22Rv1 (cell line): ENCODE measurements at regions not wholly inside any gene's neighbourhood (a gene's known extent, or its start where the extent isn't known, plus 50 kb on each side); places are given as distances from the start of the nearest gene placed in this dataset.

Experiments
- CTCF ChIP-seq: fragments of 450-650 bp; IDR thresholded peaks from 2 replicates; pipeline ENCODE4 v1.5.1; 2017; ENCODE audit warnings: mild to moderate bottlenecking
- ZFX ChIP-seq: fragments of 450-650 bp; IDR thresholded peaks from 2 replicates; pipeline ENCODE4 v1.6.1; 2017; ENCODE audit warnings: antibody characterized with exemption, borderline replicate concordance

DNA sequence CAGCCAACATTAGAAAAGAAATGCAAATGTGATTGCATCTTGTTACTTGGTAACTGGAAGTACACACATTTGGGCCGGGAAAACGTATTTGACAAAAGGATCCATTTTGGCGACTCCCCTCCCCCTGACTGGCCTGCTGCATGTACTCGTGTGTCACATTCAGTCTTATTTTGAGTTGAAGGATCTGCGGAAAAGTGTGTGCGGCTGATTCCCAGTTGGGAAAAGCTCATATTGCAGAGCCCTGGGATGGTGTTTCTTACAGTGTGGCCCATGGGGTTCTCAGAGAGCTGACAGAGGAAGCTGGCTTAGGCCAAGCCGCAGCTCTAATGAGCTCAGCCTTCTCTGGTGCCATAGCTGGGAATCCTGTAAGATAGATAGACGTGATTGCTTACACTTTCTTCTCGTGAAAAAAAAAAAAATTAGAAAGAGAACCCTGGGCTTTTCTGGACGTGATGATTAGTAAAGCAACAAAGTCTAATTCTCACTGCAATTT is 170.3 kb upstream of the ARGLU1 start:
- TF ChIP-seq CTCF: no peak
- no peak for TF ChIP-seq ZFX
